IPS DF 6.9 (cell line): ENCODE measurements at regions not wholly inside any gene's neighbourhood (a gene's known extent, or its start where the extent isn't known, plus 50 kb on each side); places are given as distances from the start of the nearest gene placed in this dataset.
"Not testable (repeated sequence)": the region's sequence is repeated elsewhere in the genome, so short reads cannot be mapped to it uniquely, and the experiment has no call there.

ENCODE experiments used
- DNase-seq: peaks from one replicate; pipeline ENCODE4 v3.0.0-alpha.2; 2013; ENCODE audit warnings: low read depth, low spot score
- H3K27ac ChIP-seq: one replicate; pipeline ENCODE4 v1.5.1; 2013; ENCODE audit warnings: low read length, control low read depth
- H3K27me3 ChIP-seq: 2 replicates; pipeline ENCODE4 v1.6.1; 2013; ENCODE audit warnings: mild to moderate bottlenecking, low read length; ENCODE audit not compliant: control insufficient read depth, insufficient read depth
- H3K36me3 ChIP-seq: 2 replicates; pipeline ENCODE4 v1.6.1; 2013; ENCODE audit warnings: low read length; ENCODE audit not compliant: control insufficient read depth, insufficient read depth
- H3K4me1 ChIP-seq: 2 replicates; pipeline ENCODE4 v1.6.1; 2013; ENCODE audit warnings: low read length; ENCODE audit not compliant: control insufficient read depth, insufficient read depth
- H3K4me3 ChIP-seq: 2 replicates; pipeline ENCODE4 v1.5.1; 2013; ENCODE audit warnings: mild to moderate bottlenecking, low read length
- H3K9me3 ChIP-seq: 2 replicates; pipeline ENCODE4 v1.6.1; 2013; ENCODE audit warnings: low read length, inconsistent platforms; ENCODE audit not compliant: control insufficient read depth, insufficient read depth
- WGBS: extraction: QIAGEN DNeasy Blood & Tissue Kit; methylation state at CpG from one replicate; pipeline ENCODE4 v1.1.7; 2013; ENCODE audit warnings: mixed read lengths, missing lambda C conversion rate; ENCODE audit not compliant: insufficient read length, insufficient coverage; 5-methylcytosine and 5-hydroxymethylcytosine counted together

GRCh38 chr1:83295594-83295993, 703.3 kb downstream of the TTLL7 start:
- WGBS: no CpG with 5 or more reads among the region's 1 CpG
- DNase-seq, H3K9me3 ChIP-seq, H3K27me3 ChIP-seq, H3K36me3 ChIP-seq, H3K27ac ChIP-seq, H3K4me1 ChIP-seq, H3K4me3 ChIP-seq: not testable (repeated sequence)

- not testable (repeated sequence) for H3K27ac ChIP-seq, H3K4me3 ChIP-seq, DNase-seq, H3K9me3 ChIP-seq, H3K27me3 ChIP-seq, H3K36me3 ChIP-seq, H3K4me1 ChIP-seq
- no CpG with 5 or more reads among the region's 1 CpG for WGBS
Measured at GRCh38 chr1:83287391-83287790, 711.5 kb downstream of the TTLL7 start.

GRCh38 chr1:83274656-83275055, 724.3 kb downstream of the TTLL7 start:
- H3K4me1 ChIP-seq, H3K27me3 ChIP-seq, H3K4me3 ChIP-seq, H3K9me3 ChIP-seq, H3K36me3 ChIP-seq, H3K27ac ChIP-seq, DNase-seq: not testable (repeated sequence)
- WGBS: no CpG with 5 or more reads among the region's 3 CpGs

- not testable (repeated sequence) for H3K4me3 ChIP-seq, H3K4me1 ChIP-seq, DNase-seq, H3K36me3 ChIP-seq, H3K27me3 ChIP-seq, H3K27ac ChIP-seq, H3K9me3 ChIP-seq
- WGBS: no CpG with 5 or more reads among the region's 1 CpG
Measured at GRCh38 chr1:83272484-83272883, 726.4 kb downstream of the TTLL7 start.

- not testable (repeated sequence) for H3K27me3 ChIP-seq, DNase-seq, H3K4me3 ChIP-seq, H3K9me3 ChIP-seq, H3K4me1 ChIP-seq, H3K36me3 ChIP-seq, H3K27ac ChIP-seq
- no CpG with 5 or more reads among the region's 3 CpGs for WGBS
Measured at GRCh38 chr1:83271834-83272233, 727.1 kb downstream of the TTLL7 start.

GRCh38 chr1:83270801-83271200, 728.1 kb downstream of the TTLL7 start:
- WGBS: no CpG with 5 or more reads among the region's 1 CpG
- not testable (repeated sequence) for H3K27me3 ChIP-seq, H3K27ac ChIP-seq, DNase-seq, H3K9me3 ChIP-seq, H3K36me3 ChIP-seq, H3K4me1 ChIP-seq, H3K4me3 ChIP-seq

GRCh38 chr1:83263808-83264207, 735.1 kb downstream of the TTLL7 start:
- H3K4me3 ChIP-seq: peak overlapping the region; percentile 20; the same call in 1 of the 2 replicates
- H3K9me3 ChIP-seq, H3K4me1 ChIP-seq, DNase-seq, H3K36me3 ChIP-seq, H3K27ac ChIP-seq, H3K27me3 ChIP-seq: not testable (repeated sequence)
- WGBS: no CpG with 5 or more reads among the region's 14 CpGs

- not testable (repeated sequence) for DNase-seq, H3K27me3 ChIP-seq
- no CpG with 5 or more reads among the region's 4 CpGs for WGBS
Measured at GRCh38 chr1:83251687-83252086, 747.2 kb downstream of the TTLL7 start.

GRCh38 chr1:83246780-83247179, 752.2 kb downstream of the TTLL7 start:
- no CpG with 5 or more reads among the region's 3 CpGs for WGBS
- DNase-seq, H3K36me3 ChIP-seq, H3K9me3 ChIP-seq, H3K4me3 ChIP-seq, H3K27me3 ChIP-seq, H3K4me1 ChIP-seq, H3K27ac ChIP-seq: not testable (repeated sequence)

More at GRCh38 chr1:83251687-83252086, 747.2 kb downstream of the TTLL7 start:
- not testable (repeated sequence) for H3K9me3 ChIP-seq, H3K27ac ChIP-seq, H3K4me1 ChIP-seq, H3K4me3 ChIP-seq, H3K36me3 ChIP-seq

- DNase-seq: not testable (repeated sequence)
Measured at GRCh38 chr1:83244832-83245231, 754.1 kb downstream of the TTLL7 start.

GRCh38 chr1:83239568-83239967, 759.4 kb downstream of the TTLL7 start:
- not testable (repeated sequence) for DNase-seq, H3K27ac ChIP-seq, H3K4me3 ChIP-seq, H3K36me3 ChIP-seq, H3K9me3 ChIP-seq, H3K4me1 ChIP-seq, H3K27me3 ChIP-seq

More at GRCh38 chr1:83244832-83245231, 754.1 kb downstream of the TTLL7 start:
- not testable (repeated sequence) for H3K4me3 ChIP-seq, H3K9me3 ChIP-seq, H3K4me1 ChIP-seq, H3K36me3 ChIP-seq, H3K27ac ChIP-seq, H3K27me3 ChIP-seq
